Mesodermal cell (in vitro differentiated cells): ENCODE measurements at regions not wholly inside any gene's neighbourhood (a gene's known extent, or its start where the extent isn't known, plus 50 kb on each side); places are given as distances from the start of the nearest gene placed in this dataset.
"Not testable (repeated sequence)": the region's sequence is repeated elsewhere in the genome, so short reads cannot be mapped to it uniquely, and the experiment has no call there.

Experiments
- H3K27ac ChIP-seq: 2 replicates; pipeline ENCODE4 v1.7.0; 2013; ENCODE audit warnings: mild to moderate bottlenecking, low read depth, low read length, moderate library complexity; ENCODE audit not compliant: severe bottlenecking
- H3K36me3 ChIP-seq: 2 replicates; pipeline ENCODE4 v1.7.1; 2013; ENCODE audit warnings: mild to moderate bottlenecking, low read length, moderate library complexity; ENCODE audit not compliant: control insufficient read depth, insufficient read depth
- H3K4me1 ChIP-seq: one replicate; pipeline ENCODE4 v1.7.1; 2013; ENCODE audit warnings: mild to moderate bottlenecking, low read length; ENCODE audit not compliant: insufficient read depth, control insufficient read depth, poor library complexity, severe bottlenecking
- H3K4me3 ChIP-seq: 2 replicates; pipeline ENCODE4 v1.7.0; 2013; ENCODE audit warnings: low read length, control low read depth, mild to moderate bottlenecking; ENCODE audit not compliant: insufficient read depth, poor library complexity, severe bottlenecking; ENCODE audit errors: extremely low read depth
- H3K9me3 ChIP-seq: 2 replicates; pipeline ENCODE4 v1.7.1; 2013; ENCODE audit warnings: mild to moderate bottlenecking, low read length, moderate library complexity; ENCODE audit not compliant: control insufficient read depth
- WGBS, 2 experiments: methylation state at CpG; one replicate each; pipeline ENCODE4 v1.1.5; 2013; ENCODE audit warnings: missing lambda C conversion rate in 2 of 2; ENCODE audit not compliant: insufficient coverage in 2 of 2; 5-methylcytosine and 5-hydroxymethylcytosine counted together

DNA sequence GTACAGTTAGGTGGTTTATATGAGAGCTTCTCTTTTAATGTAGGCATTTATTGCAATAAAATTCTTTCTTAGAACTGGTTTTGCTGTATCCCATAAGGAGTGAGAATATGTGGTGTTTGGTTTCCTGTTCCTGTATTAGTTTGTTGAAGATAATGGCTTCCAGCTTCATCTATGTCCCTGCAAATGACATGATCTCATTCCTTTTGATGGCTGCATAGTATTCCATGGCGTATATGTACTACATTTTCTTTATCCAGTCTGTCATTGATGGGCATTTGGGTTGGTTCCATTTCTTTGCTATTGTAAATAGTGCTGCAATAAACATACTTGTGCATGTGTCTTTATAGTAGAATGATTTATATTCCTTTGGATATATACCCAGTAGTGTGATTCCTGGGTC lies 106.7 kb upstream of the IRS4 start:
- not testable (repeated sequence) for H3K4me1 ChIP-seq, H3K9me3 ChIP-seq, H3K36me3 ChIP-seq, H3K4me3 ChIP-seq, H3K27ac ChIP-seq
- WGBS, 2 experiments, result no CpG with 5 or more reads among the region's 1 CpG

DNA sequence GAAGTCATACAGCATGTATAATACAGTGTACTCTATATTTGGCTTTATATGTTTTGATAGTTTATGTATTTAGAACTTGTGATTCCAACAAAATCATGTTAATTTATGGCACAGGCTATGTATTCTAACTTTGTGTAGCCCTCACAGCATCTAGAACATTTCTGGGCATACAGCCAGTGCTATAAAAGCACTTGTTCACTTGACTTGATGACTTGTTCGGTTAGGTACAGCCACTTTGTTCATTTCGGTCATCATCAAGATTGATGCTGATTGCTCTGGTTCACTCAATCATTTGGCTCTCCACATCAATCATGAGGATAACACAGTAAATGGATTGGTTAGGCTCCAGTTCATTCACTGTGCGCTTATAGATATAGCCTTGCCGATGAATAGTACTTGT lies 97.6 kb upstream of the IRS4 start:
- Histone ChIP-seq H3K9me3 (no peaks in the 10 kb centered on the region), H3K4me1 (no peaks in the 10 kb centered on the region)
- 86 to 100% methylated on average over 1 to 2 of the region's 4 CpGs for WGBS, 2 experiments

DNA sequence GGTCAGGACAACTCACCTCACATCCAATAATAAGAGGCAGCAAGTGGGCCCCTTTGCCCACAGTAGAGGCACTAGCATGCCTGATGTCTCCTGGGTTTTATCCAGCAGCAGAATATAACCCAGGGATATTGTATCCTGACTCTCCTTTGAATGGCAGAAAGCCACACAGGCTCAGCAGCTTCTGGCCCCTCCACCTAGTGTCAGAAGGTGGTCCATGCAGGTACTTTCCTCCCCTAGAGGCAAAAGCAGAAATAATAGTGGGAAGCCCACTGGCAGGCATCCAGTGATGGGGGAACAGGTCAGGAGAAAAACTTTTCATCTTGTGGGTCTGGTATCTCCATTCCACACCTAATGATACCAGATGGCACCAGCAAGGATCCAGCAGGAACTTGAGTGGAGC lies 75.5 kb upstream of the IRS4 start:
- Histone ChIP-seq H3K36me3 (no peaks in the 10 kb centered on the region), H3K4me1 (no peaks in the 10 kb centered on the region), H3K9me3 (no peaks in the 10 kb centered on the region), H3K4me3 (no peak overlapping the region), H3K27ac (no peak overlapping the region)

More for the DNA sequence above, 97.6 kb upstream of the IRS4 start:
- Histone ChIP-seq H3K27ac (no peak overlapping the region), H3K4me3 (no peak overlapping the region), H3K36me3 (no peaks in the 10 kb centered on the region)

DNA sequence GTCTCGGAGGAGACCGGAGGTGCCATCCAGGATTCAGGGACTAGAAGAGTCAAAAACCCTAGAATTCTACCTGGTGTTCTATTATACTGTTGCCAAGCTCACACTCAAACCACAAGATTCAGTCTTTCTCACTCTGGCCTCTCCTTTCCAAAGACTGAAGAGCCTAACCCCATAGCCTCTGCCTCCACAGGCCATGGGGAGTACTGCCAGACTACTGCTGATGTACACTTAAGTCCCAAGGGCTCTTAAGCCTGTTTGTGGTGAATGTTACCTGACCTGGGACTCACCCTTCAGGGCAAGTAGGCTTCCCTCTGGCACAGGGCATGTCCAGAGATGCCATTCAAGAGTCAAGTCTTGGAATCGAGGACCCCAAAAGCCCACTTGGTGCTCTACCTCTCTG lies 58.9 kb upstream of the IRS4 start:
- H3K9me3 ChIP-seq, result no peaks in the 10 kb centered on the region
- no peak overlapping the region for H3K4me3 ChIP-seq
- 100% methylated on average over 1 of the region's 3 CpGs; no CpG with 5 or more reads in 1 of the 2 experiments for WGBS, 2 experiments
- no peaks in the 10 kb centered on the region for H3K4me1 ChIP-seq
- H3K27ac ChIP-seq, result no peak overlapping the region
- H3K36me3 ChIP-seq, result no peaks in the 10 kb centered on the region
